ENCODE measurements at regions not wholly inside any gene's neighbourhood (a gene's known extent, or its start where the extent isn't known, plus 50 kb on each side); places are given as distances from the start of the nearest gene placed in this dataset.

- no peaks in the 10 kb centered on the region for H3K4me1 ChIP-seq (ENCODE audit: control insufficient read depth, insufficient read depth, low read length)
- H3K9me3 ChIP-seq (ENCODE audit: control insufficient read depth, low read length): no peaks in the 10 kb centered on the region
- no peak overlapping the region for H3K27ac ChIP-seq (ENCODE audit: low read depth, low read length)
- no peaks in the 10 kb centered on the region for H3K36me3 ChIP-seq (ENCODE audit: control insufficient read depth, insufficient read depth, low read length)
- H3K9me3 Mint-ChIP-seq: no peaks in the 10 kb centered on the region
- WGBS, 2 experiments (ENCODE audit: insufficient coverage in 1 of 2, insufficient read length in 1 of 2): 95% methylated on average over 4 of the region's 4 CpGs
- no peaks in the 10 kb centered on the region for H3K27me3 Mint-ChIP-seq (ENCODE audit: insufficient read depth)
- no peak overlapping the region for H3K9ac ChIP-seq (ENCODE audit: extremely low read depth, low read length, poor library complexity, severe bottlenecking)
- H3K27me3 ChIP-seq (ENCODE audit: control insufficient read depth, insufficient read depth, low read length, poor library complexity, severe bottlenecking): no peaks in the 10 kb centered on the region
- TF ChIP-seq, protein P1, sequence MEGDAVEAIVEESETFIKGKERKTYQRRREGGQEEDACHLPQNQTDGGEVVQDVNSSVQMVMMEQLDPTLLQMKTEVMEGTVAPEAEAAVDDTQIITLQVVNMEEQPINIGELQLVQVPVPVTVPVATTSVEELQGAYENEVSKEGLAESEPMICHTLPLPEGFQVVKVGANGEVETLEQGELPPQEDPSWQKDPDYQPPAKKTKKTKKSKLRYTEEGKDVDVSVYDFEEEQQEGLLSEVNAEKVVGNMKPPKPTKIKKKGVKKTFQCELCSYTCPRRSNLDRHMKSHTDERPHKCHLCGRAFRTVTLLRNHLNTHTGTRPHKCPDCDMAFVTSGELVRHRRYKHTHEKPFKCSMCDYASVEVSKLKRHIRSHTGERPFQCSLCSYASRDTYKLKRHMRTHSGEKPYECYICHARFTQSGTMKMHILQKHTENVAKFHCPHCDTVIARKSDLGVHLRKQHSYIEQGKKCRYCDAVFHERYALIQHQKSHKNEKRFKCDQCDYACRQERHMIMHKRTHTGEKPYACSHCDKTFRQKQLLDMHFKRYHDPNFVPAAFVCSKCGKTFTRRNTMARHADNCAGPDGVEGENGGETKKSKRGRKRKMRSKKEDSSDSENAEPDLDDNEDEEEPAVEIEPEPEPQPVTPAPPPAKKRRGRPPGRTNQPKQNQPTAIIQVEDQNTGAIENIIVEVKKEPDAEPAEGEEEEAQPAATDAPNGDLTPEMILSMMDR (conservative IDR thresholded peaks at IDR 0.05): no peak
- no peaks in the 10 kb centered on the region for H3K36me3 Mint-ChIP-seq (ENCODE audit: low read depth)
- peaks cover 3% of the 10 kb centered on the region for H3K4me1 Mint-ChIP-seq
- no peak overlapping the region for H3K4me3 Mint-ChIP-seq
- no peak for DNase-seq
- no peak overlapping the region for H3K27ac Mint-ChIP-seq
- H3K4me3 ChIP-seq (ENCODE audit: low read length): no peak overlapping the region
Measured at GRCh38 chr2:61736953-61737352, 116.9 kb downstream of the FAM161A start.

GRCh38 chr2:61733563-61733962, 120.3 kb downstream of the FAM161A start:
- H3K36me3 Mint-ChIP-seq (ENCODE audit: low read depth): no peaks in the 10 kb centered on the region
- Histone ChIP-seq H3K9me3 (ENCODE audit: control insufficient read depth, low read length) (no peaks in the 10 kb centered on the region), H3K27ac (ENCODE audit: low read depth, low read length) (no peak overlapping the region), H3K27me3 (ENCODE audit: control insufficient read depth, insufficient read depth, low read length, poor library complexity, severe bottlenecking) (no peaks in the 10 kb centered on the region), H3K4me3 (ENCODE audit: low read length) (no peak overlapping the region), H3K4me1 (ENCODE audit: control insufficient read depth, insufficient read depth, low read length) (no peaks in the 10 kb centered on the region), H3K9ac (ENCODE audit: extremely low read depth, low read length, poor library complexity, severe bottlenecking) (no peak overlapping the region), H3K36me3 (ENCODE audit: control insufficient read depth, insufficient read depth, low read length) (no peaks in the 10 kb centered on the region)
- no peak overlapping the region for H3K27ac Mint-ChIP-seq
- no peak for DNase-seq
- TF ChIP-seq, protein P1 (conservative IDR thresholded peaks at IDR 0.05): no peak
- no peak overlapping the region for H3K4me3 Mint-ChIP-seq
- H3K27me3 Mint-ChIP-seq (ENCODE audit: insufficient read depth): no peaks in the 10 kb centered on the region
- 90 to 100% methylated on average over 1 to 2 of the region's 2 CpGs for whole genome bisulfite sequencing, 2 experiments (ENCODE audit: insufficient coverage in 1 of 2, insufficient read length in 1 of 2)
- no peaks in the 10 kb centered on the region for H3K9me3 Mint-ChIP-seq
- H3K4me1 Mint-ChIP-seq: no peaks in the 10 kb centered on the region

DNA sequence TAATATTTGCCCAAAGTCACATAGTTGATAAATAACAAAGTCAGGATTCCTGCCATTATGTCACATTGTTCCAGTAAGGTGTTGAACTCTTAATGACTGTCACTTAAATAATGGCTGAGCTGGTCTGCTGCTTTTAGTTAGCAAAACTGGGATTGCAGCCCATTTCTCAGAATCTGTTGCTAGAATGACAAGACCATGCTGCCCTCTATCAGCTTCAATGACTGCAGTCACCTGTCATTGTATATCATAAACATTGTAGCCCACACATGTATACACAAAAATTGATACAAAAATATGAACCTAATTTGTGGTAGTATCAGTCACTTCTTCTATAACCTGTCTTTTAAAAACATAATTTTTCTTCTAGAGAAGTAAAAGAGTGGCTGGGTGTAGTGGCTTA, 121.1 kb downstream of the FAM161A start:
- TF ChIP-seq, protein P1 (conservative IDR thresholded peaks at IDR 0.05): no peak
- Mint-ChIP-seq H3K27me3 (ENCODE audit: insufficient read depth) (peaks cover 3% of the 10 kb centered on the region), H3K9me3 (no peaks in the 10 kb centered on the region), H3K27ac (no peak overlapping the region), H3K36me3 (ENCODE audit: low read depth) (no peaks in the 10 kb centered on the region), H3K4me1 (no peaks in the 10 kb centered on the region), H3K4me3 (no peak overlapping the region)
- Histone ChIP-seq H3K4me1 (ENCODE audit: control insufficient read depth, insufficient read depth, low read length) (no peaks in the 10 kb centered on the region), H3K36me3 (ENCODE audit: control insufficient read depth, insufficient read depth, low read length) (no peaks in the 10 kb centered on the region), H3K27me3 (ENCODE audit: control insufficient read depth, insufficient read depth, low read length, poor library complexity, severe bottlenecking) (no peaks in the 10 kb centered on the region), H3K4me3 (ENCODE audit: low read length) (no peak overlapping the region), H3K9me3 (ENCODE audit: control insufficient read depth, low read length) (no peaks in the 10 kb centered on the region), H3K27ac (ENCODE audit: low read depth, low read length) (no peak overlapping the region), H3K9ac (ENCODE audit: extremely low read depth, low read length, poor library complexity, severe bottlenecking) (no peak overlapping the region)
- DNase-seq: no peak
